Frontal cortex (tissue), 3 donors: ENCODE measurements at regions not wholly inside any gene's neighbourhood (a gene's known extent, or its start where the extent isn't known, plus 50 kb on each side); places are given as distances from the start of the nearest gene placed in this dataset.

Experiments
- DNase-seq, 2 donors: peaks; one replicate each; pipeline ENCODE4 v3.0.0; 2012; ENCODE audit warnings: low spot score in 2 of 2
- FAIRE-seq: peaks from 2 replicates; lab custom pipeline; 2012; peaks lifted over from hg19 to GRCh38; lab: Jason Lieb, UNC
- donor health status: control.
- donor health status: control.
- donor health status: control.

DNA sequence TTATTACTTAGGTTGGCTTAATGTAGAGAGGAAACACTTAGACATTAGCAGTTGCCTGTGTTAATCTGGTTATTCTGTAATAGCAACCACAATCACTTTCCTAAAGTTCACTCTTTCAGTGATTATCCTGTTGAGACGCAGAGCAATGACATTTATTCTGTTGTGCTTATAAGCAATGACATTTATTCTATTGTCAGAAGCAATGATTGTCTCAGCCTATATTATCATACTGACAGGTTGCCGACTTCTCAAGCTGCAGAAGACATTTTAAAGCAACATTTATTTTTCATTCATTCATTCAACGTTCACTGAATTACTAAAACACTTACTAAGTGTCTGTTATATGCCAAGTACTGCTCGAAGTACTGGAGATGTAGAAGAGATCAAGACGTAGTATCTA, 193.5 kb upstream of the SLITRK3 start:
- FAIRE-seq = no peak
- no peak for DNase-seq

DNA sequence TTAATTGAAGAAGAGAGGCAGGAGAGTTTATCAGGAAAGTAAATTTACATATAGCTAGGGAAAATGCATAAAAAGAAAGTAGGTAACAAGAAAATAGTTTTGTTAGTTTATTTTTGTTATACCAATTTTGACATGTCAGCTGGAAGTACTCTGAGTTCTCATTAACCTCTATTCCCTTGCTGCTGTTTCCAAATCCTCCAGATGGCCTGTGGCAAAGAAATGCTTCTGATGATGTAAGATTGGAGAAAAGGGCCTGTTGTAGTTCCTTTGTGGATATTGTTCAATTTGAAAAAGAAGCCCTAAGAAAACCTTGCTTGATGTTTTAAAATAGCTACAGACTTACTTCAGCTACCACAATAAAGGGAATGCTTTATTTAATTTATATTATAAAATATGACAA, 192.9 kb upstream of the SLITRK3 start:
- DNase-seq (no peak), FAIRE-seq (no peak)

DNA sequence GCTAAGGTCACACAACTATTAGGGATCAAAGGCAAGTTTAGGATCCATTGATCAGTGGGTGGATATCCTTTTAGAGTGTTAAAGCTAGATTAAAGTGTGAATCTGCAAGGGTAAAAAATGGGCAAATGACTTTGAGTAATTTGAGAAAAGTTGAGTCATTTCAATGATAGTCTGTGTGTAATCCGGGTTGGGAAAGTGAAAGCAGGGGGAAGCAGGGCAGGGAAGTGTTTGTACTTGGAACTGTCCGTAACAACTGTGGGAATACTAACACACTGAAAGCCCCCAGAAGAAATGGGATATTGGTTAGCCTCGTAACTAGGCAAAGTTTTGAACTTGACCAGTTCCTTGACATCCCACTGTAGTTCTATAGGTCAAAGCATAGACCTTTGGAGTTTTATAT, 187.2 kb upstream of the SLITRK3 start:
- FAIRE-seq = no peak
- no peak for DNase-seq

GRCh38 chr3:165382672-165383071, 186.5 kb upstream of the SLITRK3 start:
- no peak for DNase-seq

DNA sequence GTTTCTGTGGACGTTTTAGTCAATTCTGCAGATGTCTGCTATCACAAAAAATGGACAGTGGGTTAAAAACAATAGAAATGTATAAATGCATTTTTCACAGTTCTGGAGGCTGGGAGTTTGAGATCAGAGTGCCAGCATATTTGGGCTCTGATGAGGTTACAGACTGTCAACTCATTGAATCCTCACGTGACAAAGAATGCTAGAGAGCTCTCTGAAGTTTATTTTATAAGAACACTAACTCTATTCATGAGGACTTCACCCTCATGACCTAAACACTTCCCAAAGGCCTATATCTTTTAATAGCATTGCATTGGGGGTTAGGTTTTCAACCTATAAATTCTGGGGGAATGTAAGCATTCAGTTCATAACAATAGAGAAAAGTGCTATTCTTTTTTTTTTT, 182.6 kb upstream of the SLITRK3 start:
- no peak for FAIRE-seq

More at GRCh38 chr3:165382672-165383071, 186.5 kb upstream of the SLITRK3 start:
- FAIRE-seq = no peak

GRCh38 chr3:165359005-165359404, 162.8 kb upstream of the SLITRK3 start:
- DNase-seq (no peak), FAIRE-seq (no peak)

More for the DNA sequence above, 182.6 kb upstream of the SLITRK3 start:
- DNase-seq = no peak

DNA sequence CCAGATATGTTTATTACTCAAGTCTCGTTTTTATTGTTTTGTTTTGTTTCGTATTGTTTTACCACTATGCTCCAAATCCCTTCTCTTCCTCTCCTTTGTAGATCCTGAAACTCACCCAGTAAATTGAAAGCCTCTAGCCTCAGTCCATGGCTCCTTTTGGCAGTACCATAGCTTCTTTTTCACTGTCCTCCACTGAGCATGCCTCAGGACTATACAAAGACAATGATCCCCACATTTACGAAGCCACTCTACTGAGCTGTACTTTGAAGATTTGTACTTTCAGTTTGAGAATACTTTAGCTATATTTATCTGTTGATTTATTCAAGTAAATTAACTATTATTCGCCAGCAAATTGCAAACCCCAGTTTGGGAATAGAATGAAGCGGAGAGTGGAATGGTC, 159.1 kb upstream of the SLITRK3 start:
- FAIRE-seq (no peak), DNase-seq (no peak)

DNA sequence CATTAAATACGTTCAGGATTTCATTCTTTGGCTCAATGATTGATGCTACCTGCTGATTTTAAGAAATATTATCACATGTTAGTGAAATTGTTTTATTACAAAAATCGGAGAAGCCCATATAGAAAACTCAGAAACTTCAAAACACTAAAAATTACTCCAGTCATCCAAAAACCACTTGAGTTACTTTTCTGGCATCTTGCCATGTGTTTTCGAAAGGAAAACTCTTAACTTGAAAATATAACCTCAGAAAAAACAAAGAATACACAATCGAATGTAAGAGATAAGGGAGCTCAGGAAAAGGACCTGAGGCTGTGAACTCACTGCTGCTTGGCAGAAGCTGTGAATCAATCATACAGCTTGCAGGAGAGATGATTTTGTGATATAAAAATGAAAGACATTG, 151.3 kb upstream of the SLITRK3 start:
- DNase-seq (no peak), FAIRE-seq (no peak)

DNA sequence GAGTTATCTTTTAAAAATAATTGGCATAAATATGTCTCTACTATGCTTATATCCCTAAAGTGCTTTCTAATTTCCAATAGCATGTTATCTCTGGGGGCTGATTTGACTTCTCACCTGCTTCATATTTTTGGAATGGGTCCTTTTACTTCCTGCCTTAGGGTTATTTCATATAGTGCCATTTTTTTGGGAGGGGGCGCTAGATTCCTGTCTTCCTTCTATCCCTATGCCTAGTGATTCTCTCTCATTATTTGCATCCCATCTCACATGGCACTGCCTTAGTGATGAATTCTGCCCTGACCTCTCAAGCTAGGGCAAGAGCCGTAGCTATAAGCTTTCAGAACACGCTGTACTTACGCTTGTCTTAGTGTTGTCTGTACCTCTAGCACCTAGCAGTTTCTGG, 150.3 kb upstream of the SLITRK3 start:
- FAIRE-seq (no peak), DNase-seq (no peak)

GRCh38 chr3:165343185-165343584, 147.0 kb upstream of the SLITRK3 start:
- no peak for FAIRE-seq

GRCh38 chr3:165339753-165340152, 143.6 kb upstream of the SLITRK3 start:
- FAIRE-seq (no peak), DNase-seq (no peak)

More at GRCh38 chr3:165343185-165343584, 147.0 kb upstream of the SLITRK3 start:
- no peak for DNase-seq

DNA sequence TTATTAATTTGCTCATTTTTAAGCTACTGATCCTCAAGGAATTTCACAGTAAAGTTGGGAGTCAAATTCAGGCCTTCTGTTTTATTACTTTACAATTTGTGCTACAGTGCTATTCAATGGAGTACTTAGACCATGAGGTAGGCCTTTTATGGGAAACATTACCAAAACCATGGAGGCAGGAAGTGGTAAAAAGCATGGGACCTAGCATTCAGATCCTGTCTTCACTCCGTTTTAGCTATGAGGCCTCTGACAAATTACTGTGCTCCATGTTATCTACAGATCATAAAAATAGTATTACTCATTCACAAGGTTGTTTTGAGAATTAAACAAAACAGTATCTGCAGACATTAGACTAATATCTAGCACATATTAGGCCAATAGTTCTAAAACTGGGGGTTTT, 140.6 kb upstream of the SLITRK3 start:
- FAIRE-seq = no peak
- DNase-seq = no peak
